Putamen (tissue), 1 donor: ENCODE measurements at regions not wholly inside any gene's neighbourhood (a gene's known extent, or its start where the extent isn't known, plus 50 kb on each side); places are given as distances from the start of the nearest gene placed in this dataset.
"Not testable (repeated sequence)": the region's sequence is repeated elsewhere in the genome, so short reads cannot be mapped to it uniquely, and the experiment has no call there.

ENCODE experiments used
- DNase-seq: peaks from one replicate; pipeline ENCODE4 v3.0.0-alpha.2; 2016; ENCODE audit warnings: low spot score

DNA sequence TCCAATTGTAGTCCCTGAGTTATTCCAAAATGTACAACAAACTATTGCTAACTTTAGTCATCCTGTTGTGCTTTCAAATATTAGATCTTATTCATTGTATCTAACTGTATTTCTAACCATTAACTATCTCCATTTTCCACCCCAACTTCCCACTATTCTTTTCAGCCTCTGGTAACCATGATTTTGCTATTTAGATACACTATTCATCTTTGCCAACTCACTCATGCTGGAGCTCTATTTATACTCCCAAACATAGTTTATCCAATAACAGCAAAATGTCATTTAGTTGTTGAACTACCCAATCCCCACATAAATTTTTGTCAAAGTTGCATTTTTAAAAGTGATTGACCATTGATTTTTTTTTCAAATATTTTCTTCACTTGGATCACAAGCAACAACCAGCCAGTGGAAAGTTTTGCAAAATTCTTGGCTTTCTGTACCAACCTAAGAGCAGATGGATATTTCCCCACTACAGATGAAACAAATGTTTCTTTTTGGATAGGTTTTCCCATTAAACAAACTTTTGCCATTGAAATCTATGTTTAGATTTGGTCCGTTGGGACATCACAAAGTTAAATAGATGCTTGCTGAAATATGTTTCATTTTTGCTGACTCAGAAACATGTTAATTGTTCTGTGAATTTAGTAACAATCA, 866.0 kb downstream of the LTN1 start:
- DNase-seq = no peak

DNA sequence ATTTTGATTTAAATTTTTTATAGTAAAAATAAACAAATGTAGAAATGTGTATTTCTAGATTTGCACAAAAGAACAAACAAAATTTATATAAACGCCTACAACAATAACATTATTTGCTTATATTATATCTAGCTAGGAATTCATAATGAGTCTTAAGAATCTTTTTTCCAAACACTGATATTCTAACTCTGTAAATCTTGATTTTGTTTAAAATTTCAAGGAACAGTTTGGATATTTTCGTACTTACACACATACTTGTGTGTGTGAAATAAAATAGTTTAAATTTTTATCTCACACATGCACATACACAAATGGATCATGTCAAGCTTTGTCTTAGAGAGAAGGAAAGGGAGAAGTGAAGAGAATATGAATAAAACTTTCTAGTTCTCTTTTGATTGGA, 868.1 kb downstream of the LTN1 start:
- DNase-seq = no peak

DNA sequence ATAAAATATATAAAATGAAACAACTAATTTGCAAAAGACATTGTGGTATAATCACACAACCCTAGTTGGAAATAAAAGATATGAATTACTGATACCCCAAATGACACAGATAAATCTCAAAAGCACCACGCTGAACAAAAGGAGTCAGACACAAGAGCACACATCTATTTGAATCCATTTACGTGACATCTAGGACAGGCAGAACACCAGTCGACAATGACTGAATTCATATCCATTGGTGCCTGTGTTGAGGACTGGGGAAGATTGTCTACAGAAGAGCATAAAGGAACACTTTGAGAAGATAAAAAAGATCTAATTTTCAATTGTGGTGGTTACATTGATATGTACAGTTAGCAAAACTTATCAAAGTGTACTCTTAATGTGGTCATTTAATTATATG, 874.1 kb downstream of the LTN1 start:
- DNase-seq = no peak

DNA sequence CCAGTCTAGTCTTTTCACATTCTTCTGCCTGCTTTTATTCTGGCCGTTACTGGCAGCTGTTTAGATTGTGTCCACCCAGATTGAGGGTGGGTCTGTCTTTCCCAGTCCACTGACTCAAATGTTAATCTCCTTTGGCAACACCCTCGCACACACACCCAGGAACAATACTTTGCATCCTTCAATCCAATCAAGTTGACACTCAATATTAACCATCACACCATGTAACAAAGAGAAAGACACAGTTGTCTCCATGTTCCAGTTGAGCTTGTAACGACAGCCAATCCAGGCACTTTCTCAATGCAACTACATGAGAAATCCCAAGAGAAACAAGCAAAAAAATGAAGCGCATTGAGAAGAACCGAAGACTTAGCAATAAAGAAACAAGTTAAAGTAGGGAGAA, 877.7 kb downstream of the LTN1 start:
- not testable (repeated sequence) for DNase-seq

DNA sequence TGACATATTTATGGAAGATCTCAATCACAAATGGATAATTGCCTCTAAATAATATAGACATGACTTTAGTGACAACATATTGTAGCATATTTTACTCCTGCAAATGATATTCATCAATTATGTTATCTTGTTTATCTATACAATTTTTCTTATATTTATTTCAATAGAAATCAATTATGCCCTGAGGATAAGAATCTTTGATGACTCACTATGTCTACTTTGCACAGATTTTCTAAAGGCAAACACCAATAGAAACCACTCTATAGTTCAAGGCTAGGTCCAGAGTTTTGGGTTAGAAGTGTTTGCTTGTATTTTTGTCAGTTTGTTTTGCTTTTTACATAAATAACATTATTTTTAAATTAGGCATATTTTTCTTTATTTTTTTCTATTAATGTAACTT, 879.0 kb downstream of the LTN1 start:
- DNase-seq = no peak

DNA sequence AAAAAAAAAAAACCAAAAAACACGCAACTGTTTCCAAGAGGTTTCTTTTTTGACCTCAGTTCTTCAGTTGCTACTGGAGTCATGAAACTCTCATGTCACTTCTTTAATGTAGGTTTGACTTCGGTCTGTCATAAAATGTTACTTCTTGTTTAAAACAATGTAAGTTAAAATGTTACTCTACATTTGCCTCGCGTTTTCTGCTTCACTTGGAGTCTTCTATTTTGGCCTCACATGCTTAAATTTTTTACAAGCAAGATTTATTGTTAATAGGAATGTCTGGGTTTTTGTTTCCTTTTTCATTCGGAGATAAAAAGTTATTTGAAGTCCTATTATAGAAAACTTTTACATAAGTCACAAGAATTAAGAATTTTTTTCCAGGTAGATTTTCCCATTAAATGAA, 880.2 kb downstream of the LTN1 start:
- no peak for DNase-seq

DNA sequence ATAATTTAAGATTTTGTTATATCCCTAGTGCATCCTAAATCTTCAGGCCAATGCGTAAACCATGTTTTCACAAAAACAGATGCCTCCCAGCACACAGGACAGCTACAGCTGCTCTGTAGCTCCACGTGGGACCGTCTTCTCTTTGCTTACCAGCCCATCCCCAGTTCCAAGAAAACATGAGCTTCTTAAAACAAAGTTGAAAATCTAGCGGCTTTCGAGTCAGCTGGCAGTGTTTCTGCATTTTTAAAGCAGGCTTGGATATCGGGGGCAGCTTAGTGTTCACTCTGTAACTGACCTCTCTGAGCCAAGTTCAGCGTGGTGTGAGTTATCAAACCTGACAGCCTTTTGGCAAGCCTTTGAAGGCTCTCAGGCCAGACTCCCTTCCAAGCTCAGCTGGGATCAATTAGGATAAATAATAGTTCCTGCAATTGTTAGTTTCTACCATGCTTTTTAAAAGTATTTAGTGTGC, 881.5 kb downstream of the LTN1 start:
- DNase-seq = peak; percentile 7

DNA sequence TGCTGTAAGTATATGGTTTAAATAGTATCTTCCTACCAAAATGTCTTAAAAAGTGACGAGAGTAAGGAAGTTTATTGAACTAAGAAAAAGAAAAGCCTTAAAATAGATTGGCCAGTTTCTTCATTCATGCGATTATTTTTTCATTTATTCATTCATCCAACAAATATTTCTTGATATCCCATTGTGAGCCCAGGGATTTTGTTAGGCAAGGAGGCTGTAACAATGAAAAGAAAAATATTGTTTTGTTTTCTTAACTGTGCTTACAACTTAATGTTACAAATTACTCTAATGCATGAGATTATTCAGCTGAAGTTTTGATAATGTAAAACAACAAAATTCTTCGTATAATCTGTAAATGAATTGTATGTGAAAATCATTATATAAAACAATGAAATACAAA, 882.0 kb downstream of the LTN1 start:
- DNase-seq = no peak

DNA sequence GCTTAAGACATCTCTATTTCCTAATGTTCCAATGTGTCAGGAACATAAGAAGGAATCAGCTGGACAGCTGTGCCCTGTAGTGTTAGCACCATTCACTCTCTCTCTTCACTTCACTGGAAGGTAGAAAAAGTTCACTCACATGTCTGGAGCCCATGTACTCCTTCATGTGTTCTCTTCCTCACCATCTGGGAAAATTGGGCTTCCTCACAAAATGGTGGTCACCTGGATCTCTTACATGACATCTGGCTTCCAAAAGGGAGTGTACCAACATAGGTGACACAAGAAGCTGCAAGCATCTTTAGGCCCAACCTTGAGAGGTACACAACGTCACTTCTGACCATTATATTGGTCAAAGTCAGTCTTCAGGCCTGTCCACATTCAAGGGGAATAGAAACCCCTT, 882.6 kb downstream of the LTN1 start:
- no peak for DNase-seq

DNA sequence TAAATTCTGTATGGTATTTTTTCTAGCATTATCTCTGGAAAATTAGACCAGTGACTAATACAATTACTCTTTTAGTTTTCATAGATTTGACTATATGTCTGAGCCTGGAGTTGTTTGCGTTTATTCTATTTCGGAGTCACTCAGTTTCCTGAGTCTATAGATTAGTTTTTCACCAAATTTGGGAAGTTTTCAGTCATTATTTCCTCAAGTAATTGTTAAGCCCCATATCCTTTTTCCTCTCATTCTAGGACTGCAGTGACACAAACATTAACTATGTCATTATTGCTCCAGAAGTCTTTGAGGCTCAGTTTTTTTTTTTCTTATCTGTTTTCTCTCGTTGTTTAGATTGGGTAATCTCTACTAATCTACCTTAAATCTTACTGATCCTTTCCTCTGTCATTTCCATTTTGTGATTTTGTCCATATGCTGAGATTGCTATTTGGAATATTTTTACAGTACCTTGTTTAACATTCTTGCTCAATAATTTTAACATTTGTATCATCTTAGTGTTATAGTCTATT, 886.2 kb downstream of the LTN1 start:
- no peak for DNase-seq

DNA sequence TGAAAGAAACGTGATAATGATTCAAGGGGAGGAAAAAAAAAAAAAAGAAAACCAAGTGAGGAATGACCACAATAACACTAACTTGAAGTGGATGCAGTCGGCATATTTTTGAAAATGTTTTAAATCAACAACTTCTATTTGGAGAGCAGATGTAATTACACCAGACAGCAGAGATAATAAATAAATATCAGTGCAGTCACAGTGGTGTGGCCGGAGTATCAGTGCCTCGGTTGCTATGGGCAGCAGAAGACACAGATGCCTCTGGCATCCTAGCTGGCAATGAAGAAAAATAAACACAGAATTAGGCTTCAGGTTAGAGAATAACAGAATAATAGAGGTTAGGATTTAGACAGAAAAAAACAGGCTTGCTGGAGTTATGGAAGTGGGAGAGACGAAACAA, 888.3 kb downstream of the LTN1 start:
- no peak for DNase-seq

DNA sequence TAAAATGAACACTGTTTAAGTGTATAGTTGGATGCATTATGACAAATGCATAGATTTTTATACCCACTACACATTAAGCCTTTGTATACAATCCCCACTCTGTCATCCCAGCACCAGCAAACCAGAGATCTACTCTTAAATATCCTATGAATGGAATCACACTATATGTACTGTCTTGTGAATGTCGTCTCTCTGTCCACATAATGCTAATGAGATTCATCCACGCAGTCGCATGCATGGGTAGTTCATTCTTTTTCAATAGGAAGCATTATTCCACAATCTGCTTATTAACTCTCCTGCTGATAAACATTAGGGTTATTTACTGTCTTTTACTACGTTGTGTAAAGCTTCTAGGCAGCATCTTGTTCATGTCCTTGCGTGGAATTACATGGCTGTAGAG, 892.3 kb downstream of the LTN1 start:
- no peak for DNase-seq

DNA sequence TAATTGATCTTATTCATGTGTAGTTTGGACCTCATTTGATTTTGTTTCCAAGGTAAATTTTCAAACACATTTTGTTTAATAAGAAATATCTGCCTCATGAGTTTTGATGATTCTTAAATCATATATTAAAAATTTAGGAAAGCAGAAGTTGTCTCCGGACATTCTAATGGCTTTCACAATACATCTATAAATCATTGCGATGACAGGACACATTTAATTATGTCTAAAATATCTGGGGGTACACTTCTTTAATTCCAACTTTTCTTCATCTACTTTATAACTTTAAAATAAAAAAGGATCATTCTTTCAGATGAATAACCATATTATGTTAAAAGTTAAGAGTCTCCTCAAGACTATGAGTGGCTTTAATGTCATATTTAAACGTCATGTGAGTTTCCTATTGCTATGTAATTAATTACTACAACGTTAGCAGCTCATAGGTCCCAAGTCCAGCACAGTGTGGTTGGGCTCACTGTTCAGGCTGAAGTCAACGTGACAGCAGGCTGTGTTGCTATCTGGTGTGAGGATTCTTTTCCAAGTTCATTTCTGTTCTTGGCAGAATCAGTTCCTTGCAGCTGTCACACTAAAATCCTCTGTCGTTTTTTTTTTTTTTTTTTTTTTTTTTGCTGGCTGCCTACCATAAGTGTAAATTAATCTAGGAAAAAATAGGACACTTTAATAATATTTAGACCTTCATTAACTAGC, 893.5 kb downstream of the LTN1 start:
- DNase-seq = no peak

DNA sequence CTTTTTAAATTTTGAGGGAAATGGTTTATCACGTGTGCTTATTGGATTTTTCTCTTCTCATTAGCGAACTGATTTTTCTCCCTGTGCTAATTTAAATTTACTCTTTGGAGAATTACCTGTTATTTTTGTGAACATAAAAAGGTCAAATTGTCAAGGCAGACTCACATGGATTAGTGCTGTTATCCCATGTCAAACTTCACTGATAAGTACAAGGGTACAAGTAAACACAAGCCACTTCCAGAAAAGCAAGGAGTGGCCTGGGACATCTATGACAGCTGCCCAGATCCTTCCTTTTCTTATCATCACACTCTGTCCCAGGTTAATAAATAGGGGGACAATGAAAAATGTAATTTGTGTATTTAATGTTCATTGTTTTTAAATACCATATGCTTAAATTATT, 901.2 kb downstream of the LTN1 start:
- no peak for DNase-seq

DNA sequence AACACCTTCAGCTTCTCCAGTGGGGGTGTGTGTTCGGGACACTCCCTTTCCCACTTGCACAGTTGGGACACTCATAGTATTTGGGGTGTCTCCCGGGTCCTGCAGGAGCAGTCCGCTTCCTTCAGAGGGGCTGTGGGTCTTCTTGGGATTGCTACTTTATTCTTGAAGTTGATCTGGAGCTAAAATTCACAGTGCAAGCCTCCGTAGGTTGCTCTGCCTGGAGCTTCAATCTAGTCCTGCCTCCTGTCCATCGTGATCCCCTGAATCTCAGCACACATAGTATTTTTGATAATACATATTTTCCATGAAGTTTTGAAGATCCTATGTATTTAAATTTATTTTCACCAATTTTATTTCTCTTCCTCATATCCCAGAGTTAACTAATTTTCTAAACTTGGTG, 902.1 kb downstream of the LTN1 start:
- DNase-seq = no peak

DNA sequence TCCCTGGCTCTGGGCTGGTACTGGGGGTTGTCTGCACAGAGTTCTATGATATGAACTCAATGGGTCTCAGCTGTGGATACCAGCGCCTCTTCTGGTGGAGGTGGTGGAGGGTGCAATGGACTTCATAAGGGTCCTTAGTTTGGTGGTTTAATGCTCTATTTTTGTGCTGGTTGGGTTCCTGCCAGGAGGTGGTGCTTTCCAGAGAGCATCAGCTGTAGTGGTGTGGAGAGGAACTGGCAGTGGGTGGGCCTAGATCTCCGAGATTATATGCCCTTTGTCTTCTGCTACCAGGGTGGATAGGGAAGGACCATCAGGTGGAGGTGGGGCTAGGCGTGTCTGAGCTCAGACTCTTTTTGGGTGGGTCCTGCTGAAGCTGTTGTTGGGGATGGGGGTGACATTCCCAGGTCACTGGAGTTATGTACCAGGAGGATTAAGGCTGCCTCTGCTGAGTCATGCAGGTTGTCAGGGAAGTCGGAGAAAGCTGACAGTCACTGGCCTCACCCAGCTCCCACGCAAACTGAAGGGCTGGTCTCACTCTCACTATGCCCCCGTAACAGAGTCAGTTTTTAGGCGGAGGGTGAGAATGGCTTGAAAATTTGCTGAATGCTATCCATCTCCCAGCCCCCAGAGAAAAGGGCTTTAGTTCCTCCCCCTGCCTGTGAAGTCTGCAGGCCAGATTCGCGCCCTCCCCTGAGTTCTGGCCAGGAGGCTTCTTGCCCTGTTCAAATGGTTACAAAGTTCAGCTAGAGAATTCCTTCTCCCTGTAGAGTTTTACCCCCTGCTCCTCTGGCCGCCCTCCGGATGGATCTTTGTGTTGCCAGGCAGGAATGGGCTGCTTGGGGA, 902.9 kb downstream of the LTN1 start:
- DNase-seq = no peak

DNA sequence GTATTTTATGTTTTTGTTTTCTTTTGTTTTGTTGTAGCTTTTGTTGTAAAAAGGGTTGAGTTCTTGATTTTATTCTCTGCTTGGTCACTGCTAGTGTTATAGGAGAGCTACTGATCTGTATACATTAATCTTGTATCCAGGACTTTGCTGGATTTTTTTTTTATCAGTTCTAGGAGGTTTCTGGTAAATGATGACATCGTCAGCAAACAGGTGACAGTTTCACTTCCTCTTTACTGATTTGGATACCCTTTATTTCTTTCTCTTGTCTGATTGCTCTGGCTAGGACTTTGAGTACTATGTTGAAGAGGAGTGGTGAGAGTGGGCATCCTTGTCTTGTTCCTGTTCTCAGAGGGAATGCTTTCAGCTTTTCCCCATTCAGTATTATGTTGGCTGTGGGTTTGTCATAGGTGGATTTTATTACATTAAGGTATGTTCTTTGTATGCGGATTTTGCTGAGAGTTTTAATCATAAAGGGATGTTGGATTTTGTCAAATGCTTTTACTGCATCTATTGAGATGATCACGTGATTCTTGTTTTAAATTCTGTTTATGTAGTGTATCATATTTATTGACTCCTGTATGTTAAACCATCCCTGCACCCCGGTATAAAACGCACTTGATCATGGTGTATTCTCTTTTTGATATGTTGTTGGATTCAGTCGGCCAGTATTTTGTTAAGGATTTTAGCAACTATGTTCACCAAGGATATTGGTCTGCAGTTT, 905.7 kb downstream of the LTN1 start:
- DNase-seq = no peak

DNA sequence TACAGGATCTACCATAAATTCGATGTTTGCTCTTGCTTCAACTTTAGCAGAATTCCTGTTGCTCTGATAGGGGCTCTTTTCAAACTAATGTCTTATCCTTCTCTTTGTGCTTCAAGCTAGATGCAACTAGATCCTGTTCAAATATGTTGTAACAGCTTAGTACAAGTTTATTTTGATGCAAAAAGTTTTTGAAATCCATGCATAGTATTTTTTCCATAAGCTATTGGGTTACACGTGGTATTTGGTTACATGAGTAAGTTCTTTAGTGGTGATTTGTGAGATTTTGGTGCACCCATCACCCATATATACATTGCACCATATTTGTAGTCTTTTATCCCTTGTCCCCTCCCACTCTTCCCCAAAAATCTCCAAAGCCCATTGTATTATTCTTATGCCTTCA, 907.7 kb downstream of the LTN1 start:
- no peak for DNase-seq

DNA sequence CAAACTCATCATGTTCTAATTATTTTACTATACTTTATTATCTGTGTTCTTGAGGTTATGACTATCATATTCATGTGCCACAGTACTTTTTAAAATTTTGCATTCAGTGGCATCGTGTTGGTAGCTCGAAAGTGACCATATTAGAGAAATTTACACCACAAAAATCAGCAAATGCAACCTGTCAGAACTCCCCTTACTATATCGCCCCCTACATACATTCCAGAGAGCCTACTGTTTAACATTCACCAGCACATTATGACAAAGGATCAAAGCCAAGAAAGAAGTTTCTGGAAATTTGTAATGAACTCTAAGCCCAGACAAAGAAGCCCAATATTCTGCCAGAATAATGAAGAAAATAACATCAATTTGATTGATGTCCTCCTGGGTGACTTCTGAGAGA, 909.3 kb downstream of the LTN1 start:
- DNase-seq = no peak

DNA sequence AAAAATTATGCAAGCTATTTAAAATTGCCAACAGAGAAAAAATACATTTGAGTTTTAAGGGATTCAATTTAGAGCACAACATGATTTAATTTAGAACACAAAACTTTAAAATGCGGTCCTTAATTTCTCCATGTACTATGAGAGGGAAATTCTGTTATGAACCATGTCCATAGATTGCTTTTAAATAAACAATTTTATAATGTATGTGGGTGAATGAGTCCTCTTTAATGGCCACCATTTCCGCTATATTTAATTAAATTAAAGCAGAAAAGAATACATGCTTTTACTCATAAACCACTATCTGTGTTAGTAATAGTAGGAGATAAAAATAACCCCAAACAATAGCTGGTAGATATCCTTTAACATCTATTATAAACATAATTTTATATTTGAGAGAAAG, 914.6 kb downstream of the LTN1 start:
- no peak for DNase-seq

DNA sequence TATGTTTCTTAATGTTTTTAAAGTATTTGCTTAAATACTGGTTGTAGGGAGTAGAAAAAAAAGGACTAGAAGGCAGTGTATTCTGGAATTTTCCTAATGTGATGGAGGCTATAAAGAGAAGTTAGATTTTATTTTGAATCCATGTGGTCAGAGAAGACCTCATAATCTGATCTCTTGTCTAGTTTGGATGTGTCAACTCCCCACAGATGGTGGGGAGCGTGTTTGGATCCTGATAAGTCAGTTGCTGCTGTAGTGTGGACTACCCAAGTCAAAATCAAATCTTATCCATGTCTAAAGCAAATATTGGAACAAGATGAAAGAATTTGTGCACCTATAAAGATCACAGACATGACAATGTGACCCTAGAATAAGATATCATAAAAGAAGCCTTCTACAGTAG, 918.0 kb downstream of the LTN1 start:
- no peak for DNase-seq

DNA sequence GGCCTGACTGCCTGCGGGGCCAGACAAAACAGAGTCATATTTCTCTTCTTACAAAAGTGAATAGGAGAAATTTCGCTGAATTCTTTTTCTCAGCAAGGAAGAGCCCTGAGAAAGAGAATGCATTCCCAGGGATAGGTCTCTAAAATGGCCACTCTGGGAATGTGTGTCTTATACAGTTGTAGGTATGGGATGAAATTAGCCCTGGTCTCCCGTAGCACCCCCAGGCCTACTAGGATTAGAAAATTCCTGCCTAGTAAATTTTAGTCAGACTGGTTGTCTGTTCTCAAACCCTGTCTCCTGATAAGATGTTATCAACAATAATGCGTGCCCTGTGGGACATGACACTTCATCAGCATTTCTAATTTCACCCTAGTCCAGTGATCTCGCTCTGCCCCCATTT, 920.1 kb downstream of the LTN1 start:
- no peak for DNase-seq
